ENCODE measurements at regions not wholly inside any gene's neighbourhood (a gene's known extent, or its start where the extent isn't known, plus 50 kb on each side); places are given as distances from the start of the nearest gene placed in this dataset. TPM values are rescaled to one million over a fixed set of nuclear protein-coding genes. Genes with fewer than 3 reads are reported as not detected.

DNA sequence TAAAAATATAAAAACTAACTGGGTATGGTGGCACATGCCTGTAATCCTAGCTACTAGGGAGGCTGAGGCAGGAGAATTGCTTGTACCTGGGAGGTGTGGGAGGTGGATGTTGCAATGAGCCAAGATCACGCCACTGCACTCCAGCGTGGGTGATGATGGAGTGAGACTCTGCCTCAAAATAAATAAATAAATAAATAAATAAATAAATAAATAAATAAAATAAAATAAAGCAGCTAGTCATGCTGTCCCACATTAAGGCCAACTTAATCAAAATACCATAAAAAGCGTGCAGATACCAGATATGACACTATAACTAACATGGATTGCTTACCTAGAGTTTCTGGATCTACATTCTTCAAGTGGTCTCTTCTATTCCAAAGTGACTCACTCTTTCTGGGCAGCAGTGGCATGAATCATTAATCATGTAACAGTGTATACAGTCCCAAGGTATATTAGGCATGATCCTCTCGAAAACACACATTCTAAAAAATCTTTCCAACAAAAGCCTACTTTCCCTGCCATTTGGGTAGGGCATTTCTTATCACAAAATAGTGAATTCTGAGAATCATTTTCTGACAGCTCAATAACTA lies 187.1 kb downstream of the ELAVL2 start:
- POLR2A ChIA-PET, result no interaction called here
- CTCF ChIA-PET, result no interaction called here
- no peak overlapping the region for H3K4me3 ChIP-seq (ENCODE audit: low read depth, low read length)
- TF ChIP-seq, protein P1, sequence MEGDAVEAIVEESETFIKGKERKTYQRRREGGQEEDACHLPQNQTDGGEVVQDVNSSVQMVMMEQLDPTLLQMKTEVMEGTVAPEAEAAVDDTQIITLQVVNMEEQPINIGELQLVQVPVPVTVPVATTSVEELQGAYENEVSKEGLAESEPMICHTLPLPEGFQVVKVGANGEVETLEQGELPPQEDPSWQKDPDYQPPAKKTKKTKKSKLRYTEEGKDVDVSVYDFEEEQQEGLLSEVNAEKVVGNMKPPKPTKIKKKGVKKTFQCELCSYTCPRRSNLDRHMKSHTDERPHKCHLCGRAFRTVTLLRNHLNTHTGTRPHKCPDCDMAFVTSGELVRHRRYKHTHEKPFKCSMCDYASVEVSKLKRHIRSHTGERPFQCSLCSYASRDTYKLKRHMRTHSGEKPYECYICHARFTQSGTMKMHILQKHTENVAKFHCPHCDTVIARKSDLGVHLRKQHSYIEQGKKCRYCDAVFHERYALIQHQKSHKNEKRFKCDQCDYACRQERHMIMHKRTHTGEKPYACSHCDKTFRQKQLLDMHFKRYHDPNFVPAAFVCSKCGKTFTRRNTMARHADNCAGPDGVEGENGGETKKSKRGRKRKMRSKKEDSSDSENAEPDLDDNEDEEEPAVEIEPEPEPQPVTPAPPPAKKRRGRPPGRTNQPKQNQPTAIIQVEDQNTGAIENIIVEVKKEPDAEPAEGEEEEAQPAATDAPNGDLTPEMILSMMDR (IDR thresholded peaks at IDR 0.05; ENCODE audit: insufficient read depth, low read depth, low read length), result no peak
- no peaks in the 10 kb centered on the region for H3K36me3 ChIP-seq (ENCODE audit: control insufficient read depth, insufficient read depth, low read length)
- DNase-seq (ENCODE audit: low read depth), result no peak
- H3K27me3 ChIP-seq (ENCODE audit: control insufficient read depth, insufficient read depth, low read length), result no peaks in the 10 kb centered on the region

Small RNA genes in the stretch of these regions (small RNA-seq; reads per million reads assigned to genes)
- not detected for gene SUMO2P2 (ENCODE audit: insufficient read length, low read depth, low replicate concordance)
